NCI-H774 (cell line): ENCODE measurements at regions not wholly inside any gene's neighbourhood (a gene's known extent, or its start where the extent isn't known, plus 50 kb on each side); places are given as distances from the start of the nearest gene placed in this dataset.

Experiments used
- DNase-seq: peaks from one replicate; lab custom pipeline; 2025; lab: John Stamatoyannopoulos, UW

DNA sequence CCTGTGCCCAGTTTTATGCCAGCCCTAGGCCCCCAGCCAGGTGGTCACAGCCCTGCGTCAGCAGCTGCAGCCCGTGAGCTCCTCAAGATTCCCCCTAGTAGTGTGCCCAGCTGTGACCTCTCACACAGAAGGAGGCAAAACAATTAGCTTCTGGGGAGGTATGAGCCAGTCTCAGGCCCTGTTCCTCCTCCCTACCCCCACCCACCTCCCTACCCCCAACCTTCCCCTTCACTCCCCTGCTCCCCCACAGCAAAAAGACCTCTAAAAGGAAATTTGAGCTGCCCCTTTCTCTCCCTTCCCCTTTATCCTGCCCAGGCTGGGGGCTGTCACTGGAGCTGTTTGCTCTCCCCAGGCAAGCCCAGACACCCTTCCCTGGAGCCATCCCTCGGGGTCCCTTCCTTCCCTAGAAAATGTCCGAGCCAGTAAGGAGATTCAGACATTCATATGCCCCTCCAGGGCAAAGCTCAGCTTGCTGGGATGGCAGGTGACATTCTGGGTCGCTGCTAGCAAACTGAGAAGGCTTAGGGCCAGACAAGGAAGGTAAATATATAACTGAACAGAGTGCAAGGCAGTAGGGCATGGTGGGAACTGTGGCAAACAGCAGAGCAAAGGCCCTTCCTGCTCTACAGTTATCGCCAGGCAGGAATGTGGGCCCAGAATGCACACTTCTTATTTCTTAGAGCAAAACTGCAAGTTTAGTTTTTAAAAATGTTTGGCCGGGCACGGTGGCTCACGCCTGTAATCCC is 300.2 kb downstream of the MN1 start:
- no peak for DNase-seq

DNA sequence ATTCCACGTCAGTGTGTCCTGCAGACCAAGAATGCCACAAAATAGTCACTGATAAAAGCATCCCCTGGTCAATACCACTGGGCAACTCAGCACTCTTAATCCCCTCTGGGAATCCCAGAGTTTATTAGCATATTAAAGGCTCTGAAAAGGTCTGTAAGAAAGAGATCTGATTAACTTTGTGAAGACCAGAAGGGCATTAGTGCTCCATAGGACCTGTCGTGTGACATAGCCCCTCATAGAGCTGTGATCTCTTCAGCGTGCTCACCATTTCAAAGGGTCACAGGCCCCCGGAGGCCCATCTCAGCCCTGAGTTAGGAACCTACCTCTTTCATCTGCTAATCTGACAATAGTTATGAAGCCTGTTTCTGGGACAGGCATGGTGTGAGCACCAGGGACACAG is 299.2 kb downstream of the MN1 start:
- DNase-seq = no peak

DNA sequence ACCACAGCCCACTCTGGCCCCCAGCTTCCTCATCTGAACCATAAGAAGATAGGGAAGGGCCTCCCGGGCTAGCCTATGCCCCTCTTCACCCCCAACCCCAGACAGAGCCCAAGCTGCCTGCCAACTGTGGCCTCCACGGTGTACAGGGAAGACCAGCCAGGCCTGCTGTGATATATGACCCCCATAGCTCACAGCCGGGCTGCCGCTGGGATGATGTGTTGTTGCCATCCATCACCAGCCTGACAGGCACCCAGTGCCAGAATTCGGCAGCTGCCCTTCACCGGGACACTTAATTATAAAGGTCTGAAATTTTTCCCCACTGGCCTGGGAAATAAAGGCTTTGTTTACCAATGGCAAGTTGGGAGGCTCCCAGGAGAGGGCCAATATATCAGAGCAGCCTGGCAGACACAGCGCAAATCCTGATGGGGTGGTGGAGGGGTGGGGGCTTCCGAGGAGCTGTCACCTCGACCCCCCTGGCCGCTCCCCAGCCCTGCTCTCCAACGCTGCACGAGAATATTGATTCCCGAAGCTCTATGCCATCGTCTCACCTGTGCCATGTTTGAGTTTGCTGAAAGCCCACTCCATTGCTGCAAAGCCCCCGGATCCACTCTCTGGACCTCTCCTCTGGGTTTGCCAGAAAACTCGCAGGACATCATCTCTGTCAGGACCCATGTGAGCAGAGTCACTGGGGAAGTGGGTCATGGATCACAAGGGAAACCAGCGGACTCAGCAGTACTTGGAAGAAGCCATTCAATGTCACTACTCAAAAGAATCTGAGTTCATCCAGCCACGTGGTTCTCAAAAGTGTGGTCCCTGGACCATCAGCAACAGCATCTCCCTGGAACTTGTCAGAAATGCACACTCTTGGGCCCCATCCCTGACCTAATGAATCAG is 296.9 kb downstream of the MN1 start:
- no peak for DNase-seq

DNA sequence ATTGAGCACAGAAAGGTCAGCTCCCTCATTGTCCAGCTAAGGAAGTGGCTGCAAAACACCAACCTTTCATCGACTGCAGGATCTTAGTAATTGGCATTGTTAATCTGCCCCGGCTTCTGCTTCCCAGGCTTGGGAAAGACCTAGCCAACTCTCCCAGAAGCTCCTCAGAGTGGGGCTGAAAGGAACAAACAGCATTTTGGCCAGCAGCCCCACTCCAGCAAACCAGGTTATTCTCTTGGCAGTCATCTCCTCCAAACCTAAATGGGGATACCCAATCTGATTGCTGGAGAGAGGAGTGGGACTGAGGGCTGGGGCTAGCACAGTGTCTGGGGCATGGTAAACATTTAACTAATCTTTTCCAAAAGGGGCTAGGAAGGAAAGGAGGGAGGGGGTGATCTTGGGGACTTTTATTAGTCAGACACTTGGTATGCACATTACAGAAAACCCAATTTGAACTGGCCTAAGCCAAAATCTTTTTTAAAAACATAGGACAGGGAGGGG is 294.4 kb downstream of the MN1 start:
- DNase-seq = no peak

DNA sequence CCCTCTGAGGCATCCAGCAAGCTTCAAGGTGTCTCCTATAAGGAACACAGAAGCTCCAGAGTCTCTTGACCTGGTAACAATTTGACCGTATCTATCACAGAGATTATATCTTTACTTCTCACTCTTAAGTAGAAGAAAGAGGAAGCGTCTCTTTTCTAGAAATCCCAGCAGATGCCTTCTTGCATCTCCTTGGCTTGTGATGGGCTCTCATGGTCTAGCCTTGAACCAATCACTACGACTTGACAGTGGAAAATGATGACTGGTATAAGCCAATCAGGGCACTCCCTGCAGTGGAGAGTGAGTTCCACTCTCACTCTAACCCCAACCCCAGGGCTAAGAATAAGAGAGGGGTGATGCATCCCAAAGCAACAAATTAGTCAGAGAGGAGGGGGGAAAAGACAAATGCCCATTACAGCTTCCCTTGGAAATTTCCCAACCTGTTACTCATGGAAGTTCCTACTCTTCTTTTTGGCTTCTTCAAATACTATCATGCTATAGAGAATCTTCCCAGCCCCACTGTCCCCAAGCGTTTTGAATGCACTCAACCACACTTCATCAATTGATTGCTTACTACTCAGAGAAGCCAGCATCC is 293.5 kb downstream of the MN1 start:
- DNase-seq = no peak

DNA sequence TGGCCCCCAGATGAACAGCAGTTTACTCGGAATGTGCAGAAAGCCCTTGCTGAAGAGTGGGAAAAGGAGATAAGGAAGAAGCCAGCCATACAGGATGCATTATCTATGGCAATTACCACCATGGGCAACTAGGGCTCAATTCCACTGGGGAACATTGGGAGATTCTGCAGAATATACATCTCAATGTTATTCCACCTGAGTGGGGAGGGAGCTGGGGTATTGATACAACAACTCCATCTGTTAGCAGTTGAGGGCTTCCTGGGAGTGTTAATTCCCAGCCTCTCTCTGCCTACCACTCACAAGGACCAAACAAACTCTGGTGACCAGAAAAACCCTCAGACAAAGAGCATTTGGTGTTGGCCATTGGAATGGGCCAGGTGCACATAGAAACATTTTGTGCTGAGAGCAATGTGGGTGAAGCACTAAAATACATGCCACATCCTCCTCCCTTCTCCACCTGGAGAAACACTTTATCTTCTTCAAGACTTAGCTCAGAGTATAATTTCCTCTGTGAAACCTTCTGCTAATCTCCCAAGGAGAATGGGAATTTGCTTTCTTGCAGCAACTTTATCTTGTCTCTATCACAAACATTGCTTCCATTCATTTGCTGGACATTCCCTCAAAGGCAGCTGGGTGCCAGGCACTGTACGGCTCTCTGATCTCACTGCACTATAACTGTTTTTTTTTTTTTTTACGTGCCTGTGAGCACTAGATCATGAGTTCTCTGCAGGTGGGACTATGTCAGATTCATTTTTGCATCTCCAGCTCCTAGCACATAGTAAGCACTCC is 292.2 kb downstream of the MN1 start:
- DNase-seq = no peak

DNA sequence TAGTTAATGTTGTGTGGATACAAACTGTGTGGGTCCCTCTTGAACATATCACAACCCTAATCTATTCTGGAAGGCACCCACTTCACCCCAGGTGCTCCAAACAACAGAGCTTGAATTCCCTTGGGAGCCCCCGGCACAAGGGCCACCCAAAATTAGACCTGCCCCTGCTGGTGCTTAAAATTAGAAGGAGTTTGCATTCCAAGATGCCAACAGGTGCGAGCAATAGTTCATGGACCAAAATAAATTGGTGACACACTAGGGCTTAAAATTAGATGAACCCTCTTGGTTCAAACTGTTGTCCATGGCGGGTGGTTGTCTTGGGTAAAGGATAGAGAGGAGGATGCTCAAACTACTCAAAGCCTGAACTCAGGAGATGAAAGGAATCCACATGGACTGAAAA is 291.5 kb downstream of the MN1 start:
- DNase-seq = no peak

DNA sequence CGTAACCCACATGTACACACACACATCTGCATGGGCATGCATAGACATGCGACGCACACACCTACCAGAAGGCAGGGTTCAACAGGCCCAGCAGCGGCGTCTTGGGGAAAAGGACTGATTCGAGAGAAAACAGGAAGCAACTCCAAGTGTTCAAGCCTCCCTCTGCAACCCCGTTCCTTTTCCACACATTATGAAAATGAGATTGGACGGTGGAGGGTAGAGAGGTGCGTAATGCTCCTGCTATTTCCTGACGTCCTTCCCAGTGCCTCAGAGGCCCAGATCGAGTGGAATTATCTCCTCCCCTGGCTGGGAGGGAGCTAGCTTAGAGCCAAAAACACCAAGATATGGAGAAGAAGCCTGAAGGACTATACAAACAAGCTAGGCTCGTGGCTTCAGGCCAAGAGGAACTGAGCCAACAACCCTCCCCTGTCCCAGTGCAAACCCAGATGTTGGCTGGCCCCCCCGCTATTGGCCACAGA is 289.2 kb downstream of the MN1 start:
- DNase-seq = no peak

DNA sequence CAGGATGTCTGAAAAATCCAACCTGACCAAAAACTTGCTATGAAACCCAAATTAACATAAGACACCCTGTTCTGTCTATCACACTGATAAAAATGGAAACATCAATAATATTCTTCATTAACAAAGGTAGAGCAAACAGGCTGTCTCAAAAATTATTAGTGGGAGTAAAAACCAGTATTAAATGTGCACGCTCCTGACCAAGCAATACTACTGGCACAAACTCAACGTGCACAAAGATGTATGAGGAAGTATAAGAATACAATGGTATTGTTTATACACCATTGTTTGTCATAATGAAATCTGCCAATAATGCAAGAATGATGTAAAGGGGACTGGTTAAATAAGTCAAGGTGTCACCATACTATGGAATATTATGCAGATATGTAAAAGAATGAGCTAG is 288.5 kb downstream of the MN1 start:
- no peak for DNase-seq

DNA sequence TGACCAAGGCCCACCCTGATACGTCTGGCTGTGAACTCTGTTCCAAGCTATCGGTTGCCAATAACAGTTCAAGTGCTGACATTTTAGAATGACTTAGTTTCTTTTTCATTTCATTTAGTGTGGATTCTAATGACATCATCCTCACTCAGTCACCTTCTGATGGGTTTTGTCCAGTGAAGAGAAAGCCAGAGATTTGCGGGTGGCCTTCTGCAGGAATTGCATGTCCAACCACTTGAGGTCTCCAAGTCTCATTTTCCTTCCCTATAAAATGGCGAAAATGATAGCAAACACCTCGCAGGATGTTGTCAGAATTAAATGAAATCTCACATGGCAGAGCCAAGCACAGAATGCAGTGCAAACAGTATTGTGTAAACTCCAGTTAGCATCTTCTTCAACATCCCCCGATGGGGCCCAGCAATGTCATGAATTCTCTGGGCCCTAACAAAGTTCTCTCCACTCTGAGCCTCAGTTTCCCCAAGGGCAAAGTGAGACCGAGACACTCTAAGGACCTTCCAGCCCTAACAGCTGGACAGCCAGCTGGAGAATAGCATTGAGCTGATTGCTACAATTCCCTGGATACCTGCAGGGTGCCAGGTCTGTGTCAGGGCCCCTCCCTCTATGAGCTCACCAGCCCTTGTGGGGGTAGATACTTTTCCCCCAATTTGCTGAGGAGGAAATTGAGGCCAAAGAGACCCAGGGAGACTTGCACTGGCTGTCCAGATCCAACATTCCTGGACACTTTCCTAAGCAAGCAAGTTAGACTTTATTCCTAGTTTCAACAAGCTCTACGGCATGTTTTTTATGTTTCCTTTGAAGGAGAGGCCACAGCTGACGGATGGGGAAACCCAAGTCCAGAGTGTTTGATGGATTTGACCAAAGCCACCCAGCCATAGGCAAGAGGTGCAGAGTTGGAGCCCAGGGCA is 286.7 kb downstream of the MN1 start:
- no peak for DNase-seq

DNA sequence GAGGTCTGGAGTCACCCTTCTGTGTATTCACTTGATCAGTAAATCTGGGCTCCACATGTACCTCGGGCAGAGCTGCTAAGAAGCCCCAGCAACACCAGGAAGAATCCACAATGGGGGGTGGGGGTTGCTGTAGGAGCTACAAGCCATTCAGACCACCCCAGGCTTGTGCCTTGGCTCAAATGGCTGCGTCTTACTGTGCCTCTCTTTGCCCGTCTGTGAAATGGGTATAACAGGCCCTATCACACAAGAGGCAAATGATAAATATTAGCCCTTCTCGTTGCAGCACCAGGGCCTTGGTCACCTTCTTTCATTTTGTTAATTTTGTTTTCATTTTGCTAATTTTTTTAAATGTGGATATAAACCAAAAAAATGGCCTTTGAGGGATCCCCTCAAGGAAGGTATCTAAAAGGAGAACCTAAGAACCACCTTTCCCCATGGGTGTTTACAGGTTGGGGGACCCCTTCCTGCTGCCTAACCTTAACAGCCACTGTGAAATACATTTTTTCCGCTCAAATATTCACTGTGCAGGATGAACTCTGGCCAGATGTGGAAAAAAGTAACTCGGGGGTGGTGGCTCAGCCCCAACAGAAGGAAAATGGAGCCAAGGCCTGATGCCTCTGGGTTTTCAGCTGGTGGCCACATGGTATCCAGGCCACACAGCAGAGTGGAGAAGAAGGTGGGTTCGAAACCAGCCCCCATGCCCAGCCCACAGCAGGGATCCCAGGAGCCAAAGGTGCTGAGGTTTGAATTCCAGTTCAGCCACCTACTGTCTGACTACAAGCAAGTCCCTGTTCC is 284.0 kb downstream of the MN1 start:
- no peak for DNase-seq

DNA sequence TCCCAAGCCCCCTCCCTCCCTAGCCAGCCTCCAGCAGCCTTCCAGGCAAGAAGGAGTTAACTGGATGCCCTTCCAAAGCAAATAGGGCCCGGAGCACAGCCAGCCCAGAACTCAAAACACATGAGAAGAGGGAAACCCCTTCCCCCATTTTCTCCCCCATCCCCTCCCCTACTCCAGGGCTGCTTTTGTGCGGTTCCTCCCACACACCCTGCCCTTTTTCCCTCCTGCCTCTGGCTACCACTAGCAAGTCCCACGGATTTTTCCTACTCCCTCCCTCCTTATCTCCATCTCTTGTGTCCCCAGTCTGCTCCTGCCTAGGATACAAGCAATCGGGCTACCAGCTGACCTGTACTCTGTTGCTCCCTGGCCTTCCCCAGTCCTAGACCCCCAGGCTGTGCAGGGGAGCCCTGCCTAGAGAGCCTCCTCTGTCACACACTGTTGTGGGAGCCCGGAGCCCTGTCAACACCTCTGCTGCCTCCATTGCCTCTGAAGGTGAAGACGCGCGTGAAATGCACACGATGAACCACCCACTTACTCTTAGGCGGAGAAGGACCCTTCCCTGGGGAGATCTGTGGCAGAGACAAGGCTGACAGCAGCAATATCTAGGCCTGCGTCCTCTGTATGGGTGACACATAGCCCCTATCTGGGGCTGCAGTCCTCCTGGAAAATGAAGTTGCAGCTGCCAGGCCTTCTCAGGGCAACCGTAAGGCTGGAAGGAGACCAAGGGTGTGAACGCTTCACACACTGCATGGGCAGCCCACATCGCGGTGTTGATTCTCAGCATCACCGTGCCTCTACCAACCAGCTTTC is 282.8 kb downstream of the MN1 start:
- DNase-seq = no peak

DNA sequence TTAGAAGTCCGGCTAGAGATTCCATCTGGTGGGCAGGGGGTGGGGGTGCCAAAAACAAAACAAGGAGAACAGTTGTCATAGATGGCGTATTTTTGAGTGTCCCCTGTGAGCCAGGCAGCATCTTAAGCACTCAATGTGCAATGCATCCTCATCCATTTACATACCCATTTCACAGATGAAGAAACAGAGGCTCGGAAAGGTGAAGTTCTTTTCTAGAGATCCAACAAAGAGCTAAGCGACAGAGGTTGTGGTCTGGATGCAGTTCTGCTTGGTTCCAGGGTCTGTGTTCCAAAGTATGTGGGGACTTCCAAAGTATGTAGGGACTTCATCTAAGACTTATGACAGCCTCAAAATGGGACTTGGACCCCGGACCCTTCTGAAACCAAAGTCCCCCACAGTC is 277.8 kb downstream of the MN1 start:
- no peak for DNase-seq

DNA sequence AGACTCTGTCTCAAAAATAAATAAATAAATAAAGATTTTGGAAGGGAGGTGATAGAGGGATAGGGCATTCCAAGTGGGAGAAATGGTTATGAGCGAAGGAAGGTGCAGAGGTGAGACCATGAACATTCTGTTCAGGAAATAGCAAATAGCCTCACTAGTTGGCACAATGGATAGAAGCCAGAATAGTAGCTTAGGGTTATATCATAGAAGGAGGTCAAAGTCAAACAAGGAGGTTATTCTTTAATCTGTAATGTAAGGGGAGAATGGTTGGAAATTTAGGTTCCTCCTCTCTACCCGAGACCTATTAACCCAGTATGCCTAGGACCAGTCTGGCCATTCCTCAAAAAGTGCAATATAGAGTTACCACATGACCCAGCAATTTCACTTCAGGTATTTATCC is 275.8 kb downstream of the MN1 start:
- DNase-seq = no peak

DNA sequence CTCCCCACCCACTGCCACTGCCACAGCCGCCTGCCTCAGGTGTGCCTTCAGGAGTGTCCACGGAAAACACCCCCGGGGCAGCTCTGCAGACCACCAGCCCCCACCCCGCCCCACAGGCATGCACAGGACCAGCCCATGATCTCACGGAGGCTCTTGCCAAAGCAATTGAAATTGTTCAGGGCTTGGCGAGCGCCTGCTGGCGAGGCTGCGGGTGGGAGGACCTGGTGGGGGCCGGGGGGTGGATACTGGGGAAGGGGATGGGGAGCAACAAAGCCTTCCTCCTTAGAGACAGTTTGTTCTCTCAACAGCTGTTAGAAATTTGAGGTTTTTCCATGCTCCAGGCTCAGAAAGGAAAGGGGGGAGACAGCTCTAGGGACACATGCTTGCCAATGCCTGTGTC is 274.7 kb downstream of the MN1 start:
- no peak for DNase-seq

DNA sequence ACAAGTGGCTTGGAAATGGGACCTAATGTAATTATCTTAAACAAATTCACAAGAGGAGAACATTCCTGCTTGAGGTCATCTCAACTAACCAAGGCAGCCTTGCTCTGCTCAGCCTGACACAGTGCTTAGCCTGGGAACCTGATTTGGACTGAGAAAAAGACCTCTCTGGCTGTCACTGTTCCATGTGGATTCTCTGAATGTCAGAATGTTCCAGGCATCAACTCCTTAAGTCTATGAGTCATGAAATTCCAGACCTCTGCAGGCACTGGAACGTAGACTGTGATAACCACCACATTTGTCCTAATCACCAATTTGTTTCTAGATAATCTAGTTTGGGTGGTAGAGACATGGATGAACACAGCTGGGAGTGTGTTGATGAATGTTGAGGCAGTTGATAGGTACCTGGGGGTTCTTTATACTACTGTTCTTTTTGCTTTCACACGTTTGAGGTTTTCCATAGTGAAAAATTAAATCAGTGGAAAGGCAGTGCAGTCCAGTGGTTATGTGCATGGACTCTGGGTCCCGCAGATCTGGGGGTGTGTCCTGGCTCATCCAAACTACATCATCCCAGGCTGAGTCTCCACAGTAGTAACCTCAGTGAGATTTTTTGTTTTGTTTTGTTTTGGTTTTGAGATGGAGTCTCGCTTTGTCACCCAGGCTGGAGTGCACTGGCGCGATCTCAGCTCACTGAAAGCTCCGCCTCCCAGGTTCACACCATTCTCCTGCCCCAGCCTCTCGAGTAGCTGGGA is 269.6 kb downstream of the MN1 start:
- no peak for DNase-seq

DNA sequence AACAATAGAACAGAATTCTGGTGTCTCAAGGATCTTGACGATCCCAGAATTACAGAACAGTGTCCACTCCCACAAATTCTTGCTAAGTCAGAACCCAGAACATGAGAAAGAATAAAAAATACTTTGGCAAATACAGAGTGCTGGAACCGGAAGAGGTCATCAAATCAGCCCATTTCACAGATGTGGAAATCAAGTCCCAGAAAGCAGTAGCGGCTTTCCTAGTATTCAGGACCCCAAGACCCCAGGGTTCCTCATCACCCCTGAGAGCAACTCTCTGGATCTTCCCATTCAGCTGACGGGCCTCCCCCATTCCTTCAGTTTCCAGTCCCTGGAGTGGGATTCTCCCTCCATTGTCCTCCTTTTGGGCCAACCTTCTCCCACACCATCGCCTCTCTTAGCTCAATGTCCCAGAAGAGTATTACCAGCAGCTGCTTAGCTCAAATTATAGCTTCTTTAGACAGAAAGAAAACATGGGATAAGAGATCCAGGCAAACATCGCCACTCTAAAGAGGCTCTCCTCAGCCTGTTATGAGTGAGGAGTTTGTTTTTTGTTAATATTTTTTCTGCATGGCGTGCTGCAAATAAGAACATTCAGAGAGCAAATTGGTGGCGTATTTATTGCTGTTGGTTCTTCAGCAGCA is 268.3 kb downstream of the MN1 start:
- no peak for DNase-seq

DNA sequence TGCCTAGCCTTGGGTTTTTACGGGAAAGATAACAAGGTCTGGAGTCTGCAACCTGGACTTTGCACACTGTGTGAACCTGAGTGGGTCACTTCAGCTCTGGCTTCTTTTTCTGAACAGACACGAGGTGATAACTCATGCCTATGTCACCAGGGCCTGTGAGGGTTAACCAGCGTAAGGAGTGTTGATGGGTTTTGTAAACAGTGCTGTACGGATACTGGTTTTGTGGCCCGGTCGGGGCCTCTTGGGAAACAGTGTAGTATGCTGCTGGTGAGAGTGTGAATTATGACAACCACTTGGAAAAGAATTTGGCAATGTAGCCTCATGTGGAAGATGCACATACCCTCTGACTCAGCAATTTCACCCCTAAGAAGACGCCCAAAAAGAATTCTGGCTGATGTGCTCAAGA is 266.8 kb downstream of the MN1 start:
- DNase-seq = no peak
